A549 (cell line): ENCODE measurements at regions not wholly inside any gene's neighbourhood (a gene's known extent, or its start where the extent isn't known, plus 50 kb on each side); places are given as distances from the start of the nearest gene placed in this dataset.

ENCODE experiments used
- ATAC-seq, 2 experiments: fragments of 200-7000 bp in 1 of 2; fragments of >200 bp in 1 of 2; cut with Nextera tagmentation in 1 of 2; cut with Tn5 transposase in 1 of 2; 3 replicates each; pipeline versions ENCODE4 v1.8.0 to v1.9.1; 2018 to 2020; ENCODE audit warnings: mild to moderate bottlenecking in 1 of 2, moderate library complexity in 1 of 2
- CTCF ChIA-PET: fragments of 300-600 bp; sonication (Branson Sonifier 250); formaldehyde crosslinking; extraction: SDS; loops from one replicate; lab custom pipeline; 2021; ENCODE audit warnings: antibody characterized with exemption, inconsistent platforms; lab: Yijun Ruan, JAX
- POLR2A ChIA-PET: fragments of 350-600 bp; formaldehyde crosslinking; extraction: SDS; loops from one replicate; lab custom pipeline; 2021; ENCODE audit warnings: antibody characterized with exemption, inconsistent platforms; lab: Yijun Ruan, JAX
- DNase-seq, 2 experiments: peaks; one replicate each; pipeline versions ENCODE4 v3.0.0 to v3.0.0-alpha.2; 2011 to 2016; ENCODE audit warnings: low read depth in 1 of 2, low spot score in 1 of 2
- FAIRE-seq: peaks from 2 replicates; lab custom pipeline; 2011; peaks lifted over from hg19 to GRCh38; lab: Jason Lieb, UNC
- H3K27ac ChIP-seq, 2 experiments: fragments of >200 bp; sonication (Bioruptor Twin); formaldehyde crosslinking; 3 replicates each; pipeline ENCODE4 v1.5.1; 2016 to 2017
- H3K4me1 ChIP-seq: fragments of >200 bp; sonication (Bioruptor Twin); formaldehyde crosslinking; 3 replicates; pipeline ENCODE4 v1.6.1; 2016
- H3K4me2 ChIP-seq: fragments of >200 bp; sonication (Bioruptor Twin); formaldehyde crosslinking; 3 replicates; pipeline ENCODE4 v1.6.1; 2016
- H3K4me3 ChIP-seq: fragments of >200 bp; sonication (Bioruptor Twin); formaldehyde crosslinking; 3 replicates; pipeline ENCODE4 v1.5.1; 2016
- H3K9me3 ChIP-seq: fragments of >200 bp; sonication (Bioruptor Twin); formaldehyde crosslinking; 3 replicates; pipeline ENCODE4 v1.6.1; 2016
- BHLHE40 ChIP-seq: IDR thresholded peaks from 2 replicates; pipeline ENCODE4 v1.6.1; 2012; ENCODE audit warnings: low read depth, low read length, inconsistent platforms
- EHF ChIP-seq: fragments of 250-450 bp; sonication (Bioruptor Pico); IDR thresholded peaks from 2 replicates; pipeline ENCODE4 v1.5.0; 2020; ENCODE audit warnings: mild to moderate bottlenecking
- HDAC2 ChIP-seq: fragments of 200-600 bp; sonication (generic); IDR thresholded peaks from 2 replicates; pipeline ENCODE4 v1.6.1; 2016
- HOXB5 ChIP-seq: fragments of 250-450 bp; sonication (Bioruptor Pico); IDR thresholded peaks from 2 replicates; pipeline ENCODE4 v1.5.0; 2020; ENCODE audit warnings: mild to moderate bottlenecking, moderate library complexity
- JUNB ChIP-seq: fragments of >200 bp; sonication (Bioruptor Twin); formaldehyde crosslinking; IDR thresholded peaks from 2 replicates; pipeline ENCODE4 v1.6.1; 2016
- KDM1A ChIP-seq: fragments of 200-600 bp; sonication (generic); IDR thresholded peaks from 2 replicates; pipeline ENCODE4 v1.6.1; 2016; ENCODE audit warnings: low read depth, mild to moderate bottlenecking
- MAFK ChIP-seq: fragments of 450-650 bp; IDR thresholded peaks from 2 replicates; pipeline ENCODE4 v1.6.1; 2014; ENCODE audit not compliant: partially characterized antibody
- MAZ ChIP-seq: fragments of 150-350 bp; IDR thresholded peaks from 2 replicates; pipeline ENCODE4 v1.6.1; 2014; ENCODE audit warnings: antibody characterized with exemption, low read depth, low read length, borderline replicate concordance
- NR3C1 ChIP-seq: fragments of >200 bp; sonication (Bioruptor Twin); formaldehyde crosslinking; IDR thresholded peaks from 3 replicates; pipeline ENCODE4 v1.6.1; 2017
- PHF8 ChIP-seq: fragments of 200-600 bp; sonication (generic); IDR thresholded peaks from 2 replicates; pipeline ENCODE4 v1.6.1; 2016; ENCODE audit warnings: low read depth, mild to moderate bottlenecking, antibody characterized with exemption, moderate library complexity, borderline replicate concordance
- POLR2AphosphoS2 ChIP-seq: conservative IDR thresholded peaks from 2 replicates; pipeline ENCODE4 v1.6.1; 2012; ENCODE audit warnings: low read length, improper control_type of control experiment, inconsistent platforms
- RAD21 ChIP-seq, 2 experiments: fragments of >200 bp in 1 of 2; sonication (Bioruptor Twin) in 1 of 2; formaldehyde crosslinking in 1 of 2; IDR thresholded peaks in 1 of 2; conservative IDR thresholded peaks in 1 of 2; 2 replicates in 1 of 2; 3 replicates in 1 of 2; pipeline ENCODE4 v1.6.1; 2012 to 2018; ENCODE audit warnings: inconsistent platforms in 1 of 2
- TP53 ChIP-seq: fragments of 250-450 bp; sonication (Bioruptor Pico); IDR thresholded peaks from 2 replicates; pipeline ENCODE4 v1.5.0; 2021; ENCODE audit warnings: mild to moderate bottlenecking, moderate library complexity
- ZFP36 ChIP-seq: fragments of 450-650 bp; IDR thresholded peaks from 2 replicates; pipeline ENCODE4 v1.6.1; 2014; ENCODE audit warnings: borderline replicate concordance; ENCODE audit not compliant: partially characterized antibody
- ZNF302 ChIP-seq: fragments of 250-450 bp; sonication (Bioruptor Pico); IDR thresholded peaks from 2 replicates; pipeline ENCODE4 v1.9.0; 2021; ENCODE audit warnings: inconsistent platforms, mild to moderate bottlenecking, moderate library complexity
- ZSCAN20 ChIP-seq: fragments of 250-450 bp; sonication (Bioruptor Pico); IDR thresholded peaks from 2 replicates; pipeline ENCODE4 v1.8.0; 2022; ENCODE audit warnings: mild to moderate bottlenecking, moderate library complexity
- WGBS: methylation state at CpG from one replicate; pipeline ENCODE4 v1.1.6; 2017; ENCODE audit errors: missing lambda C conversion rate; 5-methylcytosine and 5-hydroxymethylcytosine counted together
- TF ChIP-seq, protein P1 (sequence below): fragments of >200 bp; sonication (Bioruptor Twin); formaldehyde crosslinking; IDR thresholded peaks from 3 replicates; pipeline ENCODE4 v1.6.1; 2016
- TF ChIP-seq, protein P2 (sequence below): fragments of 150-350 bp; IDR thresholded peaks from 2 replicates; pipeline ENCODE4 v1.6.1; 2014; ENCODE audit warnings: low read depth, mild to moderate bottlenecking, low read length
- TF ChIP-seq, protein P3 (sequence below): fragments of 200-600 bp; sonication (generic); IDR thresholded peaks from 2 replicates; pipeline ENCODE4 v1.6.1; 2016; ENCODE audit warnings: antibody characterized with exemption, mild to moderate bottlenecking, moderate library complexity
- TF ChIP-seq, protein P4 (sequence below): fragments of >200 bp; sonication (Bioruptor Twin); formaldehyde crosslinking; IDR thresholded peaks from 2 replicates; pipeline ENCODE4 v1.6.1; 2016
- TF ChIP-seq, protein P5 (sequence below): IDR thresholded peaks from 2 replicates; pipeline ENCODE4 v1.6.1; 2012
- TF ChIP-seq, protein P6 (sequence below): IDR thresholded peaks from 2 replicates; pipeline ENCODE4 v1.6.1; 2012

DNA sequence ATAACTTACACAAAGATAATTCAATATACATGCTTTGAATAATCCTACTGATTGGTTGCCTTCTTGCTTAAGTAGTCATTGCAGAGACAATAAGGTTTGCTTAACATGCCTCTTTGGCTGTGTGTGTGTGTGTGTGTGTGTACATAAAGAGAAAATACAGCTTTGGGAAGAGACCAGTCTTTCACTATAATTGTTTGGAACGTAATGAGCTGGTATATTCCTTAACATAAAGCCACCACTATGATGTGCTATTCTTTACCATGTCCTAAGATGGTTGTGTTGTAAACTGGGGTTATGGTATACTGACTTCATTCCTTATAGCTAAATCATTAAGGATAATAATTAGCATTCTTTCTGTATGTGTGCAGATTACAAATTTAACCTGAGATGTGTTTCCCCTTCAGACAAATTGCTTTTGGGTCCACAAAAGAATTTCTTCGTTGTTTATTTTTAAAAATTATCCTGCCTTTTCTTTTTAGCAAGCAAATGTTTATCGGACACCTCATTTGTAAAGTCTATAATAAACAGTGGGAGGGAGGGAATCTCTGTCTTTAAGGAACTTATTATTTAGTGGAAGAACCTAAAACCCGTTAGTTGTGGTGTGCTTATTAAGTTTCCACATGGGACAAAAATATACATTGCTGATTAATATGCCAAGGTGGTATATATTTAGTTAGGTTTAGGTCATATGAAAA, 74.4 kb downstream of the TMX1 start (continued):
- TF ChIP-seq, protein P1, sequence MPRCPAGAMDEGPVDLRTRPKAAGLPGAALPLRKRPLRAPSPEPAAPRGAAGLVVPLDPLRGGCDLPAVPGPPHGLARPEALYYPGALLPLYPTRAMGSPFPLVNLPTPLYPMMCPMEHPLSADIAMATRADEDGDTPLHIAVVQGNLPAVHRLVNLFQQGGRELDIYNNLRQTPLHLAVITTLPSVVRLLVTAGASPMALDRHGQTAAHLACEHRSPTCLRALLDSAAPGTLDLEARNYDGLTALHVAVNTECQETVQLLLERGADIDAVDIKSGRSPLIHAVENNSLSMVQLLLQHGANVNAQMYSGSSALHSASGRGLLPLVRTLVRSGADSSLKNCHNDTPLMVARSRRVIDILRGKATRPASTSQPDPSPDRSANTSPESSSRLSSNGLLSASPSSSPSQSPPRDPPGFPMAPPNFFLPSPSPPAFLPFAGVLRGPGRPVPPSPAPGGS, result no peak

DNA sequence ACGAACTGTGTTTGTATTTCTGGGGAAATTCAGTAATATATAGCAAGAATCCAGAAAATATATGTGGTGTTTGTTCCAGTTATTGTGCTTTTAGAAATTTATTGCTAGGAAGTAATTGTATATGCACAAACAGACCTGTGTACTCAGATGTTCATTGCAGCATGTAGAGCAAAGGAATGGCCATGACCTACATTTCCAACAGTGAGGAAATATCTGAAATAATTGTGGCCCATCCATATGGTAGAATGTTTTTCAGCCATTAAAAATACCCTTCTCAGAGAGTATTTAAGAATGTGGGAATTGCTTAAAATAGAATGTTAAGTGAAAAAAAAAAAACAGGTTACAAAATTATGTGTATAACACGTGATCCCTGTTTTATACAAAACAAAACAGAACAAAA, 77.3 kb downstream of the TMX1 start:
- POLR2A ChIA-PET, result no interaction called here
- DNase-seq (no peak), ATAC-seq (no peak), FAIRE-seq (no peak)
- TF ChIP-seq ZFP36 (no peak), POLR2AphosphoS2 (no peak), PHF8 (no peak)
- no peak overlapping the region for H3K4me3 ChIP-seq
- WGBS, result 70% methylated on average over 2 of the region's 2 CpGs
- no peak overlapping the region for H3K4me2 ChIP-seq
- H3K9me3 ChIP-seq, result no peaks in the 10 kb centered on the region
- CTCF ChIA-PET, result no interaction called here
- H3K4me1 ChIP-seq, result no peaks in the 10 kb centered on the region
- no peak overlapping the region for H3K27ac ChIP-seq

DNA sequence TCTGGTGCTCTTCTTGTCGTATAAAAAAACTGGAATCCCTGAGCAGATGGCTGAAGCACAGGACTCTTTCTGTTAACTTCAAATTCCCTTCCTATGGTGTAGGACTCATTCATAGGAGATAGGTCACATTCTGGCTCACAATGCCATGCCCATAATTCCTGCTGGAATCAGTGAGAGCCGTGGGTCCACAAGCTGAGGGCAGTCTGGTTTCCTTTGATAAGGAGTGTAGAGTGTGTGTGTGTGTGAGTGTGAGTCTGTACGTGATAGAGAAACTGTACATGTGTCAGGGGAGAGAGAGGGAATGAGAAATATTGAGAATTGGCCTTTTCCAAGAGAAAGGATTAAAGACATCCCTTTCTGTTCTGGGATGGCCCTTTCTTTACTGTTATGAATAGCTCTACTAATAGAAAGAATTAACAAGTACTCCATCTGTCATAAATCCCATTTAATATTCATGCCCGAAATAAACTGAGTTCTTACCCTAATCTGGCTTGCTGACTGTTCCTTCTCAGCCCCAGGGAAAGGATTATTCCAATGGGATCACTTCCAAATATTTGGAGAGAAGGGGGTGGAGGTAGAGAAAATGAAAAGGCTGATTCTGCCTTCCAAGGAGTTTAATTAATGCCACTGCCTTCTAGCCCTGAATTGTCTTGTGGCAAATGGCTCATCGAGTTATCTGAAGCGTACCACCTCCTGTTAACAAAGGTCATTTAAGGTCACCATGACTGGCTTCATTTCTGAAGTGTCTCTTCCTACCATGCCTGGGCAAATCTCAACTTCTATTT, 79.0 kb downstream of the TMX1 start:
- CTCF ChIA-PET, result interaction anchor here (1.2 kb wide), 1 partner anchor 36 kb away, joined by 5 read pairs; no protein-coding TSS in a partner anchor
- FAIRE-seq, result no peak
- no peak overlapping the region for H3K27ac ChIP-seq
- no peak for ATAC-seq
- H3K4me1 ChIP-seq, result no peaks in the 10 kb centered on the region
- H3K4me2 ChIP-seq, result no peak overlapping the region
- H3K9me3 ChIP-seq, result no peaks in the 10 kb centered on the region
- WGBS, result 78% methylated on average over 6 of the region's 6 CpGs
- POLR2A ChIA-PET, result no interaction called here
- no peak for DNase-seq
- H3K4me3 ChIP-seq, result no peak overlapping the region
- no peak for TF ChIP-seq RAD21 (conservative IDR thresholded peaks at IDR 0.05 in 1 of 2, IDR thresholded peaks at IDR 0.05 in 1 of 2)
- TF ChIP-seq, protein P2, sequence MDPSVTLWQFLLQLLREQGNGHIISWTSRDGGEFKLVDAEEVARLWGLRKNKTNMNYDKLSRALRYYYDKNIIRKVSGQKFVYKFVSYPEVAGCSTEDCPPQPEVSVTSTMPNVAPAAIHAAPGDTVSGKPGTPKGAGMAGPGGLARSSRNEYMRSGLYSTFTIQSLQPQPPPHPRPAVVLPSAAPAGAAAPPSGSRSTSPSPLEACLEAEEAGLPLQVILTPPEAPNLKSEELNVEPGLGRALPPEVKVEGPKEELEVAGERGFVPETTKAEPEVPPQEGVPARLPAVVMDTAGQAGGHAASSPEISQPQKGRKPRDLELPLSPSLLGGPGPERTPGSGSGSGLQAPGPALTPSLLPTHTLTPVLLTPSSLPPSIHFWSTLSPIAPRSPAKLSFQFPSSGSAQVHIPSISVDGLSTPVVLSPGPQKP, result no peak
- no peak for TF ChIP-seq TP53
- no peak for TF ChIP-seq HOXB5 (CRISPR knock-in tag)
- TF ChIP-seq HDAC2, result no peak
- TF ChIP-seq ZNF302 (CRISPR knock-in tag), result no peak
- TF ChIP-seq MAFK, result no peak
- TF ChIP-seq, protein P3, sequence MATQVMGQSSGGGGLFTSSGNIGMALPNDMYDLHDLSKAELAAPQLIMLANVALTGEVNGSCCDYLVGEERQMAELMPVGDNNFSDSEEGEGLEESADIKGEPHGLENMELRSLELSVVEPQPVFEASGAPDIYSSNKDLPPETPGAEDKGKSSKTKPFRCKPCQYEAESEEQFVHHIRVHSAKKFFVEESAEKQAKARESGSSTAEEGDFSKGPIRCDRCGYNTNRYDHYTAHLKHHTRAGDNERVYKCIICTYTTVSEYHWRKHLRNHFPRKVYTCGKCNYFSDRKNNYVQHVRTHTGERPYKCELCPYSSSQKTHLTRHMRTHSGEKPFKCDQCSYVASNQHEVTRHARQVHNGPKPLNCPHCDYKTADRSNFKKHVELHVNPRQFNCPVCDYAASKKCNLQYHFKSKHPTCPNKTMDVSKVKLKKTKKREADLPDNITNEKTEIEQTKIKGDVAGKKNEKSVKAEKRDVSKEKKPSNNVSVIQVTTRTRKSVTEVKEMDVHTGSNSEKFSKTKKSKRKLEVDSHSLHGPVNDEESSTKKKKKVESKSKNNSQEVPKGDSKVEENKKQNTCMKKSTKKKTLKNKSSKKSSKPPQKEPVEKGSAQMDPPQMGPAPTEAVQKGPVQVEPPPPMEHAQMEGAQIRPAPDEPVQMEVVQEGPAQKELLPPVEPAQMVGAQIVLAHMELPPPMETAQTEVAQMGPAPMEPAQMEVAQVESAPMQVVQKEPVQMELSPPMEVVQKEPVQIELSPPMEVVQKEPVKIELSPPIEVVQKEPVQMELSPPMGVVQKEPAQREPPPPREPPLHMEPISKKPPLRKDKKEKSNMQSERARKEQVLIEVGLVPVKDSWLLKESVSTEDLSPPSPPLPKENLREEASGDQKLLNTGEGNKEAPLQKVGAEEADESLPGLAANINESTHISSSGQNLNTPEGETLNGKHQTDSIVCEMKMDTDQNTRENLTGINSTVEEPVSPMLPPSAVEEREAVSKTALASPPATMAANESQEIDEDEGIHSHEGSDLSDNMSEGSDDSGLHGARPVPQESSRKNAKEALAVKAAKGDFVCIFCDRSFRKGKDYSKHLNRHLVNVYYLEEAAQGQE, result no peak
- TF ChIP-seq, all 56 proteins: peak for 0

DNA sequence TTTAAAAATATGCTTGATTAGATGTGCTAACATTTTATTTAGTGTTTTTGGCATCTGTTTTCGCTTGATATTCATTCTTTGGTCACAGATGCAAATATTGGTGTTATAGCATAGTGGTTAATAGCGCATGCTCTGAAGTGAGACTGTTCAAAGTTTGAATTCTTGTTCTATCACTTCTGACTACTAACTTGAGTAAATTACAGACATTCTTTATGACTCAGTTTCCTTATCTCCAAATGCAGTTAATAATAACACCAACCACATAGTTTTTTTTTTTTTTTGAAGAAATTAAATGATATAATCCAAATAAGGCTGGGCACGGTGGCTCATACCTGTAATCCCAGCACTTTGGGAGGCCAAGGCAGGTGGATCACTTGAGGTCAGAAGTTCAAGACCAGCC, 81.0 kb downstream of the TMX1 start:
- ATAC-seq (no peak), DNase-seq (no peak), FAIRE-seq (no peak)
- Histone ChIP-seq H3K9me3 (no peaks in the 10 kb centered on the region), H3K27ac (no peak overlapping the region), H3K4me2 (no peak overlapping the region), H3K4me1 (no peaks in the 10 kb centered on the region), H3K4me3 (no peak overlapping the region)
- 81% methylated on average over 3 of the region's 3 CpGs for WGBS
- POLR2A ChIA-PET, result no interaction called here
- CTCF ChIA-PET, result no interaction called here
- TF ChIP-seq KDM1A, result no peak
- TF ChIP-seq HOXB5 (CRISPR knock-in tag), result no peak
- TF ChIP-seq EHF, result no peak
- no peak for TF ChIP-seq MAZ
- TF ChIP-seq, protein P4, sequence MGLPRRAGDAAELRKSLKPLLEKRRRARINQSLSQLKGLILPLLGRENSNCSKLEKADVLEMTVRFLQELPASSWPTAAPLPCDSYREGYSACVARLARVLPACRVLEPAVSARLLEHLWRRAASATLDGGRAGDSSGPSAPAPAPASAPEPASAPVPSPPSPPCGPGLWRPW, result no peak
- TF ChIP-seq, protein P5, sequence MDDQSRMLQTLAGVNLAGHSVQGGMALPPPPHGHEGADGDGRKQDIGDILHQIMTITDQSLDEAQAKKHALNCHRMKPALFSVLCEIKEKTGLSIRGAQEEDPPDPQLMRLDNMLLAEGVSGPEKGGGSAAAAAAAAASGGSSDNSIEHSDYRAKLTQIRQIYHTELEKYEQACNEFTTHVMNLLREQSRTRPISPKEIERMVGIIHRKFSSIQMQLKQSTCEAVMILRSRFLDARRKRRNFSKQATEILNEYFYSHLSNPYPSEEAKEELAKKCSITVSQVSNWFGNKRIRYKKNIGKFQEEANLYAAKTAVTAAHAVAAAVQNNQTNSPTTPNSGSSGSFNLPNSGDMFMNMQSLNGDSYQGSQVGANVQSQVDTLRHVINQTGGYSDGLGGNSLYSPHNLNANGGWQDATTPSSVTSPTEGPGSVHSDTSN, result no peak
- TF ChIP-seq ZNF302 (CRISPR knock-in tag), result no peak
- no peak for TF ChIP-seq ZSCAN20 (CRISPR knock-in tag)
- no peak for TF ChIP-seq BHLHE40
- no peak for TF ChIP-seq NR3C1
- TF ChIP-seq, protein P6, sequence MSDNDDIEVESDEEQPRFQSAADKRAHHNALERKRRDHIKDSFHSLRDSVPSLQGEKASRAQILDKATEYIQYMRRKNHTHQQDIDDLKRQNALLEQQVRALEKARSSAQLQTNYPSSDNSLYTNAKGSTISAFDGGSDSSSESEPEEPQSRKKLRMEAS, result no peak
- TF ChIP-seq JUNB, result no peak
